EH (cell line): ENCODE measurements at regions not wholly inside any gene's neighbourhood (a gene's known extent, or its start where the extent isn't known, plus 50 kb on each side); places are given as distances from the start of the nearest gene placed in this dataset.
"Not testable (repeated sequence)": the region's sequence is repeated elsewhere in the genome, so short reads cannot be mapped to it uniquely, and the experiment has no call there.

Experiments used
- DNase-seq: peaks from one replicate; pipeline ENCODE4 v3.0.0-alpha.2; 2015; ENCODE audit warnings: low read depth

DNA sequence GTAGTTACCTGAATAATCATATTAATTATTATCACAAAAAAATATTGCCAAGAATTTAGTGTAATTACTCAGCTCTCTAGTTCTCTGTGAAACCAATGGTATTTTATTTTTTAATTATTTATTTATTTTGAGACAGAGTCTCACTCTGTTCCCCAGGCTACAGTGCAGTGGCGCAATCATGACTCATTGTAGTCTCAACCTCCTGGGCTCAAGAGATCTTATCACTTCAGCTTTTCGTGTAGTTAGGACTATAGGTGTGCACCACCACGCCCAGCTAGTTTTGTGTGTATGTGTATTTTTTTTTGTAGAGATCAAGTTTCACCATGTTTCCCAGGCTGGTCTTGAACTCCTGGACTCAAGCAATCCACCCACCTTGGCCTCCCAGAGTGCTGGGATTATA is 440.4 kb upstream of the CDH20 start:
- no peak for DNase-seq

DNA sequence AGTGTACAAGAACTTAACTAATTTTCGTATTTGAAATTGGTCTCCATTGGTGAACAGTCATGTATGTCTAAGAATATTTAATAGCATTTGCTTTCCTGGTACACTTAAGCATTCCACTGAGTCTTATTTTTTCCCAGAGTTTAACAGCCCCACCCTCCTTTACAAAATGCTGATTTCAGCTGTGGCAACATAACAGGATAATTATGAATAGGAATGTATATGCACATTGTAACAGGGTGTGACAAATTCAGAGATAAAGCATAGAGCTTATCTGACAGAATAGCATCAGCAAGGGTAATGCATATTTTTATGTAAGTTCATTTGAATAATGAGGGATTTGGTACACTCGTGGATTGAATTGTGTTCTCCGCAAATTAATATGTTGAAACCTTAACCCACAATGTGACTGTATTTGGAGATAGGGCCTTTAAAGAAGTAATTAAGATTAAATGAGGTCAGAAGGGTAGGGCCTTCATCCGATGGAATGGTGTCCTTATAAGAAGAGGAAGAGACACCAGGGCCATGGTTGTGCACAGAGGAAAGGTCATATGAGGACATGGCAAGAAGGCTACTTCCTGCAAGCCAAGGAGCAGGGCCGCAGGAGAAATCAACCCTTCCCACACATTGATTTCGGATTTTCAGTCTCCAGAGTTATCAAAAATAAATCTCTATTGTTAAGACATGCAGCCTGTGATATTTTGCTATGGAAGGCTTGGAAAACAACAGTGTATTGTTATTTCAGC is 439.7 kb upstream of the CDH20 start:
- no peak for DNase-seq

DNA sequence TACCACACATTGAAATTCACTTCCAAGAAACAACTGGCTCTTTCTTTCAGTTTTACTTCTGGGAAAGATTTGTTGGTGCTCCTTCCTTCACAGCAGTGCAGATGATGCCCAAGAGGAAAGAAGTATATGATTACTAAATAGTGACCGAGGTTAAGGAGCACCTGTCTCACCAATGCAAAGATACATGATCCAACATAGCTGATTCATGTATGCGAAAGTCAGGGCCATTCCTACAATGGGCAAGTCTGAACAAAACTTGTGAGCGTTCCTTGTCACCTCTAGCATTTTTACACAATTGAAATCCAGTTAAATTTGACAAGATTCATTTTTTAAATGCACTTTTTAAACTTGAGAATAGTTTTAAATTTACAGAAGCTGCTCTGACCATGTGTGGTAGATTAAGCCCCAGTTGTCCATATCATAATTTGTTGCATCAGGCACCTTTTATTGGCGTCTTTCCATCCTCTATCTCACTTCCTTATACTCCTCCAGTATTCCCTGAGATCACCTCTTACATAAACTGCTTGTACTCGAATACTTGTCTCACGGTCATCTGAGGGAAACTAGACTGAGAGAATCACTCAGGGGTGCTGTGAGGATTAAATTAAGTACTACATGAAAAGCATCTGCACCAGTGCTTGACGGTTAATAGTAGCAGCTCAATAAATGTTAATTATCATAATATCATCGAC is 438.8 kb upstream of the CDH20 start:
- DNase-seq: no peak

DNA sequence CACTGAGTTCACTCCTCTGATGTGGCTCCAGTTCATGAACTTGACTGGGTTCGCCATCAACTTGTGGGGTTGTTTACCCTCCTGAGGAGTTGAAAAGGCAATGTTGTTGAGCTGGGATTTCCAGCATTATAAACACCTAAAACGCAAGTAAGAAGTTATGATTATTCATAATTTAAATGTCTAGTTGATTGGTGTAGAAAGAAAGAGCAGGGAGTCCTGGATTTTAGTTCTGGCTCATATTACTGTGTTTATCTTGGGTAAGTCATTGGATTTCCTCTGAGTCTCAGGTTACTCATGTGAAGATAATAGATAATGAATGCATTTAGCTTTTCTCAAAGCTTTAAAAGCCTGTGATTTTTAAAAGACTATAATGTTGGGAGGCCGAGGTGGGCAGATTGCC is 438.0 kb upstream of the CDH20 start:
- DNase-seq: no peak

DNA sequence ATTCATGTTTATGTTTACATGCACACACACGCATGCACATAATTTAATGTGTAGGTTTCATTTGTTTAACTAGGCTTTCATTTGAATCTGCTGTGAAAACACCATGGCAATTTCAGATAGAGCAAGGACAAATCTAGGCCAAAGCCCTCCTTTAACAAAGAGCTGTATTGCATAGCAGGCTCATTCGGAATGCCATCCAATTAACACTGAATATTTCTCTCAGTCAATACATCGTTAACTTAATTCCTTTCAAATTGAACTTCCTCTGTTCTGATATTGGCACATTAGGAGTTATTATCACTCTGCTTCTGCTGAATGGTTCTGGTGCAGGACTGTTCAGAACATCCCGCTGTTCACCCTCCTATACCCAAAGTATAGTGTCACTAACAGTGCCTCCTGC is 435.1 kb upstream of the CDH20 start:
- DNase-seq: no peak

DNA sequence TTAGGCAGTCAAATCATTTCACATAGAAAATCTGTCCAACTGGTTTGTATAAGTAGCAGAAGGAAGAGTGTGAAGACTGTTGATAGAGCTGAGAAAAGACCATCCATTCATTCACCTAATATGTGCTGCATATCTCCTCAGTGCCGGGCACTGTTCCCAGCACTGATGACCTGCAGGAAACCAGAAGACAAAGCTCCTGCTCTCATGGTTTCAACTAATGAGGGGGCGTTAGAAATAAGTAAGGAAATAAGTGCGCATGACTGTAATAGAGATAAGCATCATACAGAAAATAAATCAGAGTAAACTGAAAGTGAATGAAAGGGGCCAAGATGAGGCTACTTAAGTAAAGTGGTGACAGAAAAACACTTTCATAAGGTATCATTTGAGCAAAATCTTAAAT is 427.5 kb upstream of the CDH20 start:
- DNase-seq: no peak

DNA sequence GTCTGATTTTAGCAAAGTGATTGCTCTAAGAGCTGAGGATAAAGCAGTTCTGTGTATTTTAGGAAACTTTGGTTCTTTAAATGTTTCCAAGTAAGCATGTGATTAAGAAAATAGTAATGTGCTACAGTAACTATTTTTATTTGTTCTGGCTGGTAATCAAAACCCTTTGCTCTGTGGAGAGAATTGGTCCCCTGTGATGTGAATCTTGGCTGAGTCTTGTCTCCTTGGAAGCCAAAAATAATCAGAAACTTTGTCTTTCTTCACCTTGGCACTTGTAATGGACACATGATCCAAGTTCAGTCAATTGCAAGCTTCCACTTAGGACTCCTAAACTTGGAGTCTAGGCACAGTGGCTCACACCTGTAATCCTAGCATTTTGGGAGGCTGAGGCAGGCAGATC is 422.7 kb upstream of the CDH20 start:
- DNase-seq: no peak

DNA sequence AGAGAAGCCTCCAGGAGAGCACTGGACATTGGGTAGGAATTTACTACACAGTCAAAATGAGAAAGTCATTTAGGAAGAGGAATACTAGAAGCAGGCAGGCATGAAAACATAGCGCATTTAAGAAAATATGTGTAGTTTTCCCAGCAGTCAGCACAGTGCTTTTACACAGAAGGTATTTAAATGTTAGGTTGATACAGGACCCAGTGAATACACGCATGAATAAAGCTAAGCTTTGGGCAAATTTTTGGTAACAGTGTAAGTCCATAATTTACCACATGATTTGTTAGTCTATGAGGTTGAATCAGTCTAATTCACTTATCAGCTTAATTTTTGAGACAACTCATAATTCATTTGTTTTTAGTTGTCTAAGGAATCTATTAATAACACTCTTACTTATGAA is 421.7 kb upstream of the CDH20 start:
- DNase-seq: no peak

DNA sequence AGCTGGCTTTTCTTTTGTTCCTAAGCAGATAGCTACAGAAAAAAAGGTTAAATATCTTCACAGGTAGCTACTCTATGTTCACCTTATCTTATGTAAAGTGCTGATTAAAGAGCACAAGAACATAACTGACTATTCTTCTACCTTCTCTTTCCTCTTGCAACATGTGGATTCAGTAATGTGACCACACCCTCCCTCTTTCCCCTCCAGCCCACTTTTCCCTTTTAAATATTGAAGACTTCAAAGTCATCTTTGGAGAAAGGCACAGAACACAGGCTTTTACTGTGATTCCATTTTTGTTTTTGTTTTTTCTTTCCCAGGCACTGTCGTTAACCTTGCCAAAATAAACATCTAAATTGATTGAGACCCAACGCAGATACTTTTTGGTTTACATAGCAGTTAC is 418.1 kb upstream of the CDH20 start:
- no peak for DNase-seq

DNA sequence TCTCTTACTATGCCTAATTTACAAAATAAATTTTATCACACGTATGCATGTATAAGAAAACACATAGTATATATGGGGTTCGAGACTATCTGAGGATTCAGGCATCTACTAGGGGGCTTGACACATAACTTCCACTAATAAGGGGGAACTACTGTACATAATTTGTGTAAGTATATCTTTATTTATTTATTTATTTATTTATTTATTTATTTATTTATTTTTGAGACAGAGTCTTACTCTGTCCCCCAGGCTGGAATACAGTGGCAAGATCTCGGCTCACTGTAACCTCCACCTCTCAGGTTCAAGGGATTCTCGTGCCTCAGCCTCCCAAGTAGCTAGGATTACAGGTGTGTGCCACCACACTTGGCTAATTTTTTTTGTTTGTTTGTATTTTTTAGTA is 414.4 kb upstream of the CDH20 start:
- not testable (repeated sequence) for DNase-seq

DNA sequence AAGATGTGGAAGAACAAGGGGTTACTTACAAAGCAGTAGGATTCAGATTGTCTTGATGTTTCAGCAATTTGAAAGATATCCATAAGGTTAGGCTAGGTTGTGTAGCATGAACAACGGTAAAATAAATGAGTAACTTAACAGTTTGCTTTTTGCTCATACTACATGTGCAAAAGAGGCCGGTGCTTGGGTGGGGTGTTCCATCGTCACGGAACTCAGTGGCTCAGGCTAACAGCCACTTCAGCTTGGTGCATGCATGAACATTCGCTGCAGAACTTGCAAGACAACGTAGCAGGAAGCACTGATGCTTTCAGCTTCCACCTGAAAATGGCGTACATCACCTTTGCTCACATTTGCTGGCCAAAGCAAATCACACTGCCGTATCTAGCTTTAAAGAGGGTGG is 407.3 kb upstream of the CDH20 start:
- DNase-seq: no peak

DNA sequence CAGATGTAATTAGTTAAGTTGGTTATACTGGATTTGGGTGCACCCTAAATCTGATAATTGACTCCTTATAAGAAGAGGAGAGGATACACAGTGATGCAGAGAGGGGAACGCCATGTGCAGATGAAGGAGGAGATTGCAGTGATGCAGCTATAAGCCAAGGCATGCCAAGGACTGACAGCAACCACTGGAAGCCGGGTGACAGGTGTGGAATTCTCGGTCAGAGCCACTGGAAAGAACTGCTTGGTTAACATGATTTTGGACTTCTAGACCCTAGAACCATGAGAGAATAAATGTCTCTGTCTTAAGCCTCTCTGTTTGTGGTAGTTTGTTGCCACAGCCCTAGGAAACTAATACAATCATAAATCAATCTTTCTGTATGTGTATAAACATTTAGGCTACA is 403.3 kb upstream of the CDH20 start:
- no peak for DNase-seq

DNA sequence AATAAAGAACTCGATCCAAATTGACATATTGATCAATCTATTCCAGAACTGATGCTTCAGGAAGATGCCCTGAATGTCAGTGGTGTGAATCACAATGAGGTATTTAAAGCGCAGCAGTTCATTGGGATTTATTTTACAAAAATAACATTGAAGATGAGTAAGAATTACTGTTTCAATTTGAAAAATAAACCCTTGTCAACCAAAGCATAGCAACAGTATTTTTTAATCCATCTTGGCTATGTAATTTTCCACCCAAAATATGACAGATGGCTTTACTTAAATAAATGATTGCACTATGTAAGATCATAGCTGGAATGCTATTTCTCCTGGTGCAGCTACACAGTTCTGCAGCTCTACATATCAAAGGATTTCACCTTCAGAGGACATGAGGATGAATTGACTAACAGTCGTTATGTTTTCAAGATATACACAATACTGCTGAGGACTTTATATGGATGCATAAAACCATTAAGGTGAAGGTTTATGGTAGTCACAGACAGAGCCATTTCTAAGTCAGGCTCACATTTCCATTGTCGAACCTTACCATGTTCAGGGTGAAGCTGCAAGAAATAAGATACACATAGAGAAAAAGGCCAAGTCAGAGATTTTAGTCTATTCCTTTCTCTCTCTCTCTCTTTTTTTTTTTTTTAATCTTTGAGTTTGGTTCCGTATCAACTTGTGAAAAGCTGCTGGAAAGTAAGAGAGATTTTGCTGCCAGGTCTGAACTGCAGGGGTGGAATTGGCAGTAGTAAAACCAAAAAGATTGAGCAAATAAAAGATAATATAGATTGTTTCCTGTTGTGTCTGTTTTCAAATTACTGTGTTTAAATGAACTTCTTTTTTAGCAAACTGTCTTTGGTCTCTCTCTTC is 398.0 kb upstream of the CDH20 start:
- no peak for DNase-seq

DNA sequence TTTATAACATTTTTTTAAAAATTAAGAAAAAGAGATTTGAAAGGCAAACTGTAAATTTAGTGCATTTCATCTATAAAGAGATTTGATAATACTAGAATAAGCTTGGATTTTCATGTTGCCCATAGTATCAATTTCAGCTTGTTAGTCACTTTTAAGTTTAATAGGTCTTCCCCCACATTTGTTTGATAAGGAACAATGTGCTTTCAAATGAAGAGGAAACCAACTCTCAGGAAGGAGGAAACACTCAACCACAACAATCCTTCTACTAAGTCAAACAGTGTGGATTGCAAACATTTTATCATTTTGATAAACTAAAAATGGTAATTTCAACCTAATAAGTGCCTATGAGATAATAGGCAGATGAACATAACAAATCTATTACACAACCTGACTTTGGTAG is 397.1 kb upstream of the CDH20 start:
- no peak for DNase-seq

DNA sequence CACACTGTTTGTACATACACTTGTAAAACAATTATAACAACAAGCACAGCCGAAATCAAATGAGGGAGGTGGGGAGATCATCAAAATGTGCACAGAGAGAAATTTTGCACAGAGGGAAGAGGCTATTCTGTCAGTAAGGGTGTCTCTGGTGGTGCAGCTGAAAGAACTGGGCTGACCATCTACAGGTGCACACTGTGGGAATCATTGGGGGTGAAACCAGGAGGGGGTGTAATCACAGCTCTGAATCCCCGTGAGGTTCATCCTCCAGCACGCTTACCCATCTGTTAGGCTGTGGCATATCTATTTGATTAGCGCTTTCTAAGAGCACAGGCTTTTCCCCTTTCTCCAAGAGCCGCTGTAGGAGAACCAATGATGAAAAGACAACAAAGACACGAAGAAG is 389.9 kb upstream of the CDH20 start:
- DNase-seq: no peak

DNA sequence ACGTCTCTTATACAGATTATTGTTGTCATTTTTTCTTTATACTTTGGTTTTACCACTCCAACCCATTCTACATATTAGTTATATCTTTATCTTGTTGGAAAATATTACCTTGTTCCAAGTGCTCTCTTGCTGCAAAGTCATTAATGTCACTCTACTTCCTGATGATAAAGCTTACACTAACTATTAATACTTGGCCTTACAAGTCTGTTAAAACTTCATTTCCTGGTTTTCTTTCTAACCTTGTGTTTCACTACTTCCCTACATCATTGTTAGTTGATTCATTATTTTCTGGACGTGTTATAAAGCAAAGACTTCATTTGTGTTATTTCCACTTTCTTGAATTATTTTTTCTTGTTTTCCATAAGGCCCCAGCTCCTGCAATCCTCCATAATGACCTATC is 382.6 kb upstream of the CDH20 start:
- no peak for DNase-seq

DNA sequence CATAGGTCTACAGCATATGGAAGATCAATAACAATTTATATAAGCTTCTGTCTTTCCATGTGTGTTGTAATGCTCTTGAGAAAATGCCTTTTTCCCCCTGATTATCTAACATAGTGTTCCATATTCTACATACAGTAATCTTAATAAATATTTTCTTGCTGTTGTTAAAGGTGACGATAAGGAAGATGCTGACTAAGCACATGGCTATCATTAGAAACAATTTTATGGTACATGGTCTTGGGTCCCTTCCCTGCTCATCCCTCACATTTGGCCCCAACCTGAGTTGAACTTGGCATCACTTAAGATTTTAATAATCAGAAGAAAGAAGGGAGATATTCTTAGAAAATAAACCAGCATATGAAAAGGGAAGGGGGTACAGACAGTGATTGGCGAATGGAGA is 382.1 kb upstream of the CDH20 start:
- DNase-seq: no peak

DNA sequence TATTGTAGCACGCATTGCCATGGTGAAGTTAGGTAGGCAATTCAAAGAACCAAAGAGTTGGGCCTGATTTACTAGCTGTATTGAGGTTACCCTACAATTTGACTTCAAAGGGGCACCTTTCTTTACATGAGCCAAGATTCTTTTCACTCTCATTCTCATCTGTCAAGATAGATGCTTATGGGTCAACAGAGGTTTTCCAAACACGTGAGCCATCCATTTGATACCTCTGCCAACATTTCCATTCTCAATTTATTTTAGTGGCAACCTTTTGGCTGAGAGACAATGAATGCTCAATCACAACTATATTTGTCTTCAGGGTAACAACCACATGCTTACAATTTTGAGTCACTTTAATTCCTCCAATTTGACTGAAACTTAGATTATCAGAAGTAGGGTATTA is 370.6 kb upstream of the CDH20 start:
- DNase-seq: no peak

DNA sequence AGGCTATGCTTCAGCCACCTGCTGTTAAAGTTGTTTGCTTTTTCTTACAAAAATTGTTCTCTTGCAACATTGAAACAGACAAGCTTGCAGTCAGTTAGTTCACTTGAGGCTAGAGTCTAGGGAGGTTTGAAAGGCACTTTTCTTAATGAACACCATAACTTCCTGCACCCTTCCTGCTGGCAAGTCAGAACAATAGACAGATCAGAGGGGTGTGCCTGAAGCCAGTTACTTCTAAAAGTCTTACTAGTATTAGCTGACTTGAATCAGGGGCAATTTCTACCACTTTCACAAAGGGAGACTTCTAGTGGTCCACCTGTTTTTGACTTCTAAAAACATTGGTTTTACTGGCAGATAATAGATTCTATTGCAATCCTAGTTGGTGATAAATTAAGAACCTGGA is 367.4 kb upstream of the CDH20 start:
- DNase-seq: no peak

DNA sequence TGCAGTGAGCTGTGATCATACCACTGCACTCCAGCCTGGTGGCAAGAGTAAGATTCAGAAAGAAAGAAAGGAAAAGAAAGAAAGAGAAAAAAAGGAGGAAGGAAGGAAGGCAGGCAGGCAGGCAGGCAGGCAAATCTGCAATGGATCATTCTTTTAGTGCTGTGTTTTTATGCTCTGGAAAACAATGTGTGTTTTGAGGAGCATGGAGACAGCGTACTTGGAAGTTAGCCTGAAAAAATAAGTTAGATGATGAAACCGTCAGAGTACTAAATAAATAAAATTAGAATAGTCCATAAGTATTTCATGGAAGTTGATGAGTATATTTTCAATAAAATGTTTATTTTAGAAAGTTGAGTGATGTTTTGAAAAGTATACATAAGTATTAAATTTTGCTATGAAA is 366.4 kb upstream of the CDH20 start:
- no peak for DNase-seq

DNA sequence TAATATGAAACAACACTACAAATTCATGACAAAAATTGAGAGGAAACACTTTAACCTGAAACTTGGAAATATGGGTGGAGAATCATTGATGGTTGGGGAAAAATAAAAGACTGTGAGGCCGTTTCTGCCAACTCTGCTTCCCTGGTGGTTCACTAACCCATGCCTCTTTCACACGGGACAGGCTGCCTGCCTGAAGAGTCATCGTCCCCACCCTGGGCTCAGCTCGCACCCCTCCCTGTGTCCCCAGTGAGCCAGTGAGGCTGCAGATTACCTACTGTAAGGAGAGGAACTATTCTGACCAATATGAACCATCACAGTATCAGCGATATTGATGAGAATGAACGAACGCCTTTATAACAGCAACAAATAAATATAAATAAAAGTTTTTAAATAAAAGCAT is 357.8 kb upstream of the CDH20 start:
- DNase-seq: no peak

DNA sequence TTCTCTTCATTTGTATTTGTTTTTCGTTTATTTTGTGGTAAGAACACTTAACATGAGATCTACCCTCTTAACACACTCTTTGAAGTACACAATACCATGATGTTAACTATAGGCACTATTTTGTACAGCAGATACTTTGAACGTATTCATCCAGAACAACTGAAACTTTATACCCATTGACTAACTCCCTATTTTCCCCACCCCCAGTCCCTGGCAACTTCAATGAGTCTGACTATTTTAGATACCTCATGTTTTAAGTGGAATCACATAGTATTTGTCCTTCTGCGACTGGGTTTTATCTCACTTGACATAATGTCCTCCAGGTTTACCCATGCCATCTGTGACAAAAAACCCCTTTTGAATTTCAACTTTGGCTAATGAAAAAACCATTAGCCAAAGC is 356.3 kb upstream of the CDH20 start:
- DNase-seq: no peak

DNA sequence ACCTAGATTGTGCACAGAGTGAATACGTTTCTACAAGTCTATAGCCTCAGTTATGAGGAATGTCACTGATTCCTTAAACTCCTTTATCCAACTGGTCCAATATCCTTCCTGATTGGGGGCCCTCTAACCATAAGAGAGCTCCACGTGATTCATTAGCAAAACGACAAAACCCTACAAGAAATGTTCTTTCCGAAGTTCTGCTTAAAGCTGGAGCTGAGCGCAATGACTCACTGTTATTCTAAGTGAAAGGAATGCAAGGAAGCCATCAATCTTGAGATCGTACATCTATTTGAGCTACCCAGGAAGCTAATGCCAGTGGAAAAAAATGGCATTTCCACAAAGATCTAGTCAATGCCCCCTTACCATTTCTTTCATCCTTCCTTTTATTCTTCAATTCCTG is 354.9 kb upstream of the CDH20 start:
- DNase-seq: no peak
